Keratinocyte (primary cell): ENCODE measurements at regions not wholly inside any gene's neighbourhood (a gene's known extent, or its start where the extent isn't known, plus 50 kb on each side); places are given as distances from the start of the nearest gene placed in this dataset.
A peak's percentile ranks its signal among the peaks of the same experiment; 100 is the strongest.

Experiments used
- DNase-seq: peaks from one replicate; pipeline ENCODE4 v3.0.0-alpha.2; 2011; ENCODE audit warnings: low read depth, missing footprints, low spot score
- FAIRE-seq: peaks from 2 replicates; lab custom pipeline; 2011; peaks lifted over from hg19 to GRCh38; lab: Jason Lieb, UNC
- H2AFZ ChIP-seq: 2 replicates; pipeline ENCODE4 v1.6.0; 2012; ENCODE audit warnings: low read length, control low read depth, inconsistent platforms; ENCODE audit not compliant: control insufficient read depth
- H3K27ac ChIP-seq: 2 replicates; pipeline ENCODE4 v1.5.1; 2011; ENCODE audit warnings: low read length; ENCODE audit not compliant: control insufficient read depth, insufficient read depth
- H3K27me3 ChIP-seq: 3 replicates; pipeline ENCODE4 v1.6.0; 2011; ENCODE audit warnings: low read length; ENCODE audit not compliant: control insufficient read depth, insufficient read depth; ENCODE audit errors: extremely low read depth
- H3K36me3 ChIP-seq, 2 experiments: 2 replicates in 1 of 2; 3 replicates in 1 of 2; pipeline ENCODE4 v1.5.1; 2011; ENCODE audit warnings: low read length in 2 of 2, mild to moderate bottlenecking in 1 of 2; ENCODE audit not compliant: control insufficient read depth in 2 of 2, insufficient read depth in 2 of 2; ENCODE audit errors: extremely low read depth in 1 of 2
- H3K4me1 ChIP-seq: 3 replicates; pipeline ENCODE4 v1.5.1; 2011; ENCODE audit warnings: low read length; ENCODE audit not compliant: control insufficient read depth, insufficient read depth; ENCODE audit errors: extremely low read depth
- H3K4me2 ChIP-seq: 3 replicates; pipeline ENCODE4 v1.6.0; 2011; ENCODE audit warnings: low read depth, low read length; ENCODE audit not compliant: control insufficient read depth, insufficient read depth; ENCODE audit errors: extremely low read depth
- H3K4me3 ChIP-seq, 3 experiments: fragments of 200-600 bp in 1 of 3; sonication (generic) in 1 of 3; 2 replicates in 2 of 3; 3 replicates in 1 of 3; pipeline ENCODE4 v1.5.1; 2011 to 2016; ENCODE audit warnings: low read length in 3 of 3, mild to moderate bottlenecking in 3 of 3, control low read depth in 2 of 3, inconsistent platforms in 1 of 3, low read depth in 1 of 3, mixed read lengths in 1 of 3, mixed run types in 1 of 3, moderate library complexity in 1 of 3; ENCODE audit not compliant: control insufficient read depth in 2 of 3, insufficient read depth in 2 of 3; ENCODE audit errors: extremely low read depth in 1 of 3
- H3K79me2 ChIP-seq: 2 replicates; pipeline ENCODE4 v1.6.0; 2012; ENCODE audit warnings: low read length; ENCODE audit not compliant: control insufficient read depth, insufficient read depth
- H3K9ac ChIP-seq: 3 replicates; pipeline ENCODE4 v1.6.0; 2011; ENCODE audit warnings: low read length; ENCODE audit not compliant: control insufficient read depth, insufficient read depth; ENCODE audit errors: extremely low read depth
- H3K9me1 ChIP-seq: 3 replicates; pipeline ENCODE4 v1.6.0; 2011; ENCODE audit warnings: low read length; ENCODE audit not compliant: control insufficient read depth, insufficient read depth; ENCODE audit errors: extremely low read depth
- H3K9me3 ChIP-seq: 2 replicates; pipeline ENCODE4 v1.5.1; 2012; ENCODE audit warnings: low read depth, low read length; ENCODE audit not compliant: control insufficient read depth
- H4K20me1 ChIP-seq: 3 replicates; pipeline ENCODE4 v1.6.0; 2011; ENCODE audit warnings: low read length; ENCODE audit not compliant: control insufficient read depth, insufficient read depth; ENCODE audit errors: extremely low read depth
- CTCF ChIP-seq, 3 experiments: IDR thresholded peaks in 1 of 3; conservative IDR thresholded peaks in 1 of 3; optimal IDR thresholded peaks in 1 of 3; 2 replicates in 2 of 3; 3 replicates in 1 of 3; pipeline versions ENCODE3 to v1.5.1; 2011; ENCODE audit warnings: low read length in 3 of 3, mild to moderate bottlenecking in 3 of 3, moderate library complexity in 2 of 3, control low read depth in 1 of 3, inconsistent platforms in 1 of 3; ENCODE audit not compliant: insufficient read depth in 2 of 3; ENCODE audit errors: extremely low read depth in 1 of 3
- EZH2 ChIP-seq: IDR thresholded peaks from one replicate; pipeline ENCODE4 v1.6.1; 2012; ENCODE audit warnings: inconsistent platforms, mild to moderate bottlenecking, low read length, moderate library complexity
- dilution Hi-C: fragments of 300-500 bp; cut with MboI; formaldehyde crosslinking; loops from one replicate; pipeline ENCODE4 v1.7.0; 2020; ENCODE audit warnings: low sequenced_read_pairs; ENCODE audit not compliant: extremely low pct_ligation_motif_present

- peaks cover 2% of the 10 kb centered on the region for H3K4me1 ChIP-seq
- no peaks in the 10 kb centered on the region for H3K36me3 ChIP-seq
- no peak overlapping the region for H3K4me2 ChIP-seq
- H3K9me1 ChIP-seq = no peaks in the 10 kb centered on the region
- H2AFZ ChIP-seq = peak overlapping the region; percentile 62
- H3K79me2 ChIP-seq = no peaks in the 10 kb centered on the region
- H3K4me3 ChIP-seq = no peak overlapping the region
- H3K9ac ChIP-seq = no peak overlapping the region
- TF ChIP-seq CTCF (optimal IDR thresholded peaks at IDR 0.05 in 1 of 3, IDR thresholded peaks at IDR 0.05 in 1 of 3, conservative IDR thresholded peaks at IDR 0.05 in 1 of 3; ENCODE audit: extremely low read depth in 1 of 3, insufficient read depth in 2 of 3, low read length in 3 of 3) = no peak
- no peak for TF ChIP-seq EZH2
- DNase-seq (no peak), FAIRE-seq (peak; percentile 26)
- H4K20me1 ChIP-seq = no peaks in the 10 kb centered on the region
- H3K27me3 ChIP-seq = no peaks in the 10 kb centered on the region
- dilution Hi-C loops = no loop called here
- no peaks in the 10 kb centered on the region for H3K9me3 ChIP-seq
- no peak overlapping the region for H3K27ac ChIP-seq
These were observed 555.7 kb downstream of the PCDH7 start for GRCh38 chr4:31275906-31276305.

- TF ChIP-seq EZH2 (no peak), CTCF (optimal IDR thresholded peaks at IDR 0.05 in 1 of 3, IDR thresholded peaks at IDR 0.05 in 1 of 3, conservative IDR thresholded peaks at IDR 0.05 in 1 of 3; ENCODE audit: extremely low read depth in 1 of 3, insufficient read depth in 2 of 3, low read length in 3 of 3) (no peak)
- dilution Hi-C loops = no loop called here
- DNase-seq = no peak
- Histone ChIP-seq H3K27me3 (no peaks in the 10 kb centered on the region), H3K9me3 (no peaks in the 10 kb centered on the region), H3K4me3 (no peak overlapping the region), H3K79me2 (no peaks in the 10 kb centered on the region), H3K4me2 (no peak overlapping the region), H3K9me1 (no peaks in the 10 kb centered on the region), H3K9ac (no peak overlapping the region), H2AFZ (no peak overlapping the region), H3K36me3 (no peaks in the 10 kb centered on the region), H4K20me1 (no peaks in the 10 kb centered on the region), H3K4me1 (no peaks in the 10 kb centered on the region), H3K27ac (no peak overlapping the region)
- FAIRE-seq = no peak
These were observed 563.5 kb downstream of the PCDH7 start for GRCh38 chr4:31283679-31284078.
